ENCODE measurements at regions not wholly inside any gene's neighbourhood (a gene's known extent, or its start where the extent isn't known, plus 50 kb on each side); places are given as distances from the start of the nearest gene placed in this dataset.

DNA sequence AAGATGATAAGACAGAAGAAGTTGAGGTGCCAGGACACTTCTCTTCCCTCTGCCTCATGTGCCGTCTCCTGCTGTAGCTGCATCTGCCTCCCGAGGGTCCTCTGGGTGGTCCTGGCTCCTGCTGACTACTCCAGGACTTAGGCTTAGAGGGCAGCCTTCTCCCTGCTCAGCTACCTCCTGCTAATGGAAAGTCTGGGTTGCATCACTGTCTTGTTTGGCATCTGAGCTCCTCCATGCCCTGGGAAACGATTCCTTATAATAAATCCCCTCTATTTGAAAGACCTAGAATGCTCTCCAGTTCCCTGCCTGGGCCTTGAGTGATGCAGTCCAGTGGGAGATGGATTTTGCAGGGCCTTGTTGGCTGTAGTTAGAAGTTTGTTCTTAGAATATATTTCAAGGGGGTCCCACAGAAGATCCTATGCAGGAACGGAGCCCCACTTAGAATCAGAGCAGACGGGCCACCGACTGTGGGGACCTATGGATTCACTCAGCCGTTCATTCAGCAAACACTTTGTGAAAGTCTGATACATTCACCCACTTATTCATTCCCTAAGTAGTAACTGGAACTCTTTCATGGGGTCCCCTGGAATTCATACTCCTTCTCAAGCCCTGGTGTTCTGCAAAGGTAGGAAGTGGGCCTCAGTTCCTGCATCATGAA lies 269.8 kb upstream of the HDAC4 start:
- TF ChIP-seq, protein P1, sequence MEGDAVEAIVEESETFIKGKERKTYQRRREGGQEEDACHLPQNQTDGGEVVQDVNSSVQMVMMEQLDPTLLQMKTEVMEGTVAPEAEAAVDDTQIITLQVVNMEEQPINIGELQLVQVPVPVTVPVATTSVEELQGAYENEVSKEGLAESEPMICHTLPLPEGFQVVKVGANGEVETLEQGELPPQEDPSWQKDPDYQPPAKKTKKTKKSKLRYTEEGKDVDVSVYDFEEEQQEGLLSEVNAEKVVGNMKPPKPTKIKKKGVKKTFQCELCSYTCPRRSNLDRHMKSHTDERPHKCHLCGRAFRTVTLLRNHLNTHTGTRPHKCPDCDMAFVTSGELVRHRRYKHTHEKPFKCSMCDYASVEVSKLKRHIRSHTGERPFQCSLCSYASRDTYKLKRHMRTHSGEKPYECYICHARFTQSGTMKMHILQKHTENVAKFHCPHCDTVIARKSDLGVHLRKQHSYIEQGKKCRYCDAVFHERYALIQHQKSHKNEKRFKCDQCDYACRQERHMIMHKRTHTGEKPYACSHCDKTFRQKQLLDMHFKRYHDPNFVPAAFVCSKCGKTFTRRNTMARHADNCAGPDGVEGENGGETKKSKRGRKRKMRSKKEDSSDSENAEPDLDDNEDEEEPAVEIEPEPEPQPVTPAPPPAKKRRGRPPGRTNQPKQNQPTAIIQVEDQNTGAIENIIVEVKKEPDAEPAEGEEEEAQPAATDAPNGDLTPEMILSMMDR (IDR thresholded peaks at IDR 0.05), result no peak
- no peak for TF ChIP-seq POLR2A (IDR thresholded peaks at IDR 0.05)

Measured in testis (tissue), 2 donors.